ENCODE measurements at regions not wholly inside any gene's neighbourhood (a gene's known extent, or its start where the extent isn't known, plus 50 kb on each side); places are given as distances from the start of the nearest gene placed in this dataset.

- H3K27me3 ChIP-seq, result no peaks in the 10 kb centered on the region
- no peaks in the 10 kb centered on the region for H3K36me3 ChIP-seq
- no peak for DNase-seq
- intact Hi-C loops (cut with DNase I; ENCODE audit: low total_unique reads), result no loop called here
- H3K9me3 ChIP-seq, result no peaks in the 10 kb centered on the region
- no peak overlapping the region for H3K27ac ChIP-seq
- no peak for TF ChIP-seq CTCF (IDR thresholded peaks at IDR 0.05)
- no peaks in the 10 kb centered on the region for H3K4me1 ChIP-seq
- no peak overlapping the region for H3K4me3 ChIP-seq
These were observed 240.3 kb upstream of the GAS1 start for GRCh38 chr9:87187656-87188055.

GRCh38 chr9:87189006-87189405 lies 241.7 kb upstream of the GAS1 start:
- intact Hi-C loops (cut with DNase I; ENCODE audit: low total_unique reads), result no loop called here
- Histone ChIP-seq H3K27me3 (no peaks in the 10 kb centered on the region), H3K4me1 (peaks cover 0 to 7% (median 3%) of the 10 kb centered on the region in 4 donors), H3K27ac (no peak overlapping the region), H3K36me3 (no peaks in the 10 kb centered on the region), H3K4me3 (no peak overlapping the region), H3K9me3 (no peaks in the 10 kb centered on the region)
- no peak for DNase-seq
- no peak for TF ChIP-seq CTCF (IDR thresholded peaks at IDR 0.05)

- no peak for TF ChIP-seq CTCF (IDR thresholded peaks at IDR 0.05)
- no peak overlapping the region for H3K27ac ChIP-seq
- no peaks in the 10 kb centered on the region for H3K27me3 ChIP-seq
- no peaks in the 10 kb centered on the region for H3K9me3 ChIP-seq
- H3K4me3 ChIP-seq, result no peak overlapping the region
- DNase-seq, result no peak
- H3K4me1 ChIP-seq, result peaks cover 0 to 22% (median 4%) of the 10 kb centered on the region in 4 donors
- no peaks in the 10 kb centered on the region for H3K36me3 ChIP-seq
- intact Hi-C loops (cut with DNase I; ENCODE audit: low total_unique reads), result no loop called here
These were observed 245.8 kb upstream of the GAS1 start for GRCh38 chr9:87193151-87193550.

- TF ChIP-seq CTCF (IDR thresholded peaks at IDR 0.05), result no peak
- Histone ChIP-seq H3K27me3 (no peaks in the 10 kb centered on the region), H3K36me3 (no peaks in the 10 kb centered on the region), H3K9me3 (no peaks in the 10 kb centered on the region), H3K4me1 (peaks cover 0 to 22% (median 4%) of the 10 kb centered on the region in 4 donors), H3K4me3 (no peak overlapping the region), H3K27ac (peak overlapping the region in 1 of 2 donors; percentile 5)
- intact Hi-C loops (cut with DNase I; ENCODE audit: low total_unique reads), result no loop called here
- no peak for DNase-seq
These were observed 246.9 kb upstream of the GAS1 start for GRCh38 chr9:87193925-87194868.

- TF ChIP-seq CTCF (IDR thresholded peaks at IDR 0.05), result no peak
- peaks cover 0 to 22% (median 4%) of the 10 kb centered on the region in 4 donors for H3K4me1 ChIP-seq
- no peaks in the 10 kb centered on the region for H3K9me3 ChIP-seq
- DNase-seq, result no peak
- intact Hi-C loops (cut with DNase I; ENCODE audit: low total_unique reads), result no loop called here
- H3K27me3 ChIP-seq, result no peaks in the 10 kb centered on the region
- H3K27ac ChIP-seq, result no peak overlapping the region
- no peak overlapping the region for H3K4me3 ChIP-seq
- H3K36me3 ChIP-seq, result no peaks in the 10 kb centered on the region
These were observed 248.0 kb upstream of the GAS1 start for GRCh38 chr9:87195306-87195705.

Measured in tibial artery (tissue), 4 donors.